HEK293 (cell line): ENCODE measurements at regions not wholly inside any gene's neighbourhood (a gene's known extent, or its start where the extent isn't known, plus 50 kb on each side); places are given as distances from the start of the nearest gene placed in this dataset.

Experiments used
- CTCF ChIA-PET: fragments of 350-600 bp; formaldehyde crosslinking; extraction: SDS; loops from one replicate; lab custom pipeline; 2021; ENCODE audit warnings: antibody characterized with exemption; lab: Yijun Ruan, JAX
- POLR2A ChIA-PET: fragments of 300-600 bp; formaldehyde crosslinking; extraction: SDS; loops from one replicate; lab custom pipeline; 2020; ENCODE audit warnings: antibody characterized with exemption, inconsistent platforms; lab: Yijun Ruan, JAX
- H3K27ac ChIP-seq: fragments of 200-500 bp; sonication (Bioruptor generic); 2 replicates; pipeline ENCODE4 v1.5.1; 2014; ENCODE audit warnings: low read depth, low read length, control low read depth, inconsistent platforms; ENCODE audit errors: extremely low read depth
- H3K36me3 ChIP-seq, 2 experiments: fragments of 200-500 bp in 1 of 2; sonication (Bioruptor generic) in 1 of 2; 1 replicate in 1 of 2; 2 replicates in 1 of 2; pipeline ENCODE4 v1.5.1; 2014 to 2017; ENCODE audit warnings: inconsistent platforms in 2 of 2, low read length in 2 of 2; ENCODE audit not compliant: control insufficient read depth in 2 of 2, insufficient read depth in 1 of 2
- H3K4me1 ChIP-seq: fragments of 200-500 bp; sonication (Bioruptor generic); 2 replicates; pipeline ENCODE4 v1.5.1; 2014; ENCODE audit warnings: mild to moderate bottlenecking, low read length, inconsistent platforms; ENCODE audit not compliant: control insufficient read depth, insufficient read depth
- H3K4me3 ChIP-seq: 2 replicates; pipeline ENCODE4 v1.5.1; 2011; ENCODE audit warnings: low read depth, mild to moderate bottlenecking, control low read depth, low read length, moderate library complexity
- H3K9me3 ChIP-seq: fragments of 200-500 bp; sonication (Bioruptor generic); 2 replicates; pipeline ENCODE4 v1.5.1; 2014; ENCODE audit warnings: low read depth, low read length, inconsistent platforms; ENCODE audit not compliant: control insufficient read depth, insufficient read depth
- HOXD13 ChIP-seq: sonication (generic); formaldehyde crosslinking; IDR thresholded peaks from 2 replicates; pipeline ENCODE4 v1.8.0; 2022; ENCODE audit warnings: missing genetic modification reagents, borderline replicate concordance
- MYNN ChIP-seq: fragments of 450-650 bp; formaldehyde crosslinking; IDR thresholded peaks from 2 replicates; pipeline ENCODE4 v1.5.1; 2016; ENCODE audit warnings: missing biosample characterization, missing genetic modification characterization, borderline replicate concordance
- MZF1 ChIP-seq: fragments of 450-650 bp; formaldehyde crosslinking; IDR thresholded peaks from 2 replicates; pipeline ENCODE4 v1.5.1; 2017; ENCODE audit warnings: missing biosample characterization, missing genetic modification characterization, borderline replicate concordance
- SETDB1 ChIP-seq: IDR thresholded peaks from one replicate; pipeline ENCODE4 v1.6.1; 2017; ENCODE audit warnings: mild to moderate bottlenecking, low read length, moderate library complexity, mixed read lengths; ENCODE audit not compliant: insufficient read length
- ZBTB1 ChIP-seq: fragments of 450-650 bp; formaldehyde crosslinking; IDR thresholded peaks from 2 replicates; pipeline ENCODE4 v1.5.1; 2016; ENCODE audit warnings: missing biosample characterization, missing genetic modification characterization
- ZBTB17 ChIP-seq: fragments of 450-650 bp; formaldehyde crosslinking; IDR thresholded peaks from 2 replicates; pipeline ENCODE4 v1.5.1; 2016; ENCODE audit warnings: missing biosample characterization, missing genetic modification characterization
- ZBTB20 ChIP-seq: fragments of 450-650 bp; formaldehyde crosslinking; IDR thresholded peaks from 2 replicates; pipeline ENCODE4 v1.5.1; 2016; ENCODE audit warnings: missing biosample characterization, missing genetic modification characterization
- ZBTB21 ChIP-seq: fragments of 450-650 bp; formaldehyde crosslinking; IDR thresholded peaks from 2 replicates; pipeline ENCODE4 v1.5.1; 2017; ENCODE audit warnings: missing biosample characterization, missing genetic modification characterization
- ZBTB48 ChIP-seq: fragments of 450-650 bp; formaldehyde crosslinking; IDR thresholded peaks from 2 replicates; pipeline ENCODE4 v1.5.1; 2016; ENCODE audit warnings: missing biosample characterization, missing genetic modification characterization
- ZBTB8A ChIP-seq: fragments of 450-650 bp; formaldehyde crosslinking; IDR thresholded peaks from 2 replicates; pipeline ENCODE4 v1.5.1; 2016; ENCODE audit warnings: missing biosample characterization, missing genetic modification characterization
- ZFP3 ChIP-seq: fragments of 450-650 bp; formaldehyde crosslinking; IDR thresholded peaks from 2 replicates; pipeline ENCODE4 v1.5.1; 2016; ENCODE audit warnings: low read depth, missing biosample characterization, missing genetic modification characterization
- ZFP41 ChIP-seq: fragments of 450-650 bp; formaldehyde crosslinking; IDR thresholded peaks from 2 replicates; pipeline ENCODE4 v1.5.1; 2016; ENCODE audit warnings: missing biosample characterization, missing genetic modification characterization, borderline replicate concordance
- ZNF10 ChIP-seq: fragments of 450-650 bp; formaldehyde crosslinking; IDR thresholded peaks from 2 replicates; pipeline ENCODE4 v1.5.1; 2017; ENCODE audit warnings: missing biosample characterization, missing genetic modification characterization
- ZNF112 ChIP-seq: fragments of 450-650 bp; formaldehyde crosslinking; IDR thresholded peaks from 2 replicates; pipeline ENCODE4 v1.5.0; 2017; ENCODE audit warnings: missing biosample characterization, missing genetic modification characterization
- ZNF157 ChIP-seq: fragments of 450-650 bp; formaldehyde crosslinking; IDR thresholded peaks from 2 replicates; pipeline ENCODE4 v1.5.1; 2016; ENCODE audit warnings: missing biosample characterization, missing genetic modification characterization
- ZNF16 ChIP-seq: fragments of 450-650 bp; formaldehyde crosslinking; IDR thresholded peaks from 2 replicates; pipeline ENCODE4 v1.5.1; 2016; ENCODE audit warnings: low read depth, missing biosample characterization, missing genetic modification characterization
- ZNF23 ChIP-seq: fragments of 450-650 bp; formaldehyde crosslinking; IDR thresholded peaks from 2 replicates; pipeline ENCODE4 v1.5.1; 2016; ENCODE audit warnings: missing biosample characterization, missing genetic modification characterization, borderline replicate concordance
- ZNF239 ChIP-seq: fragments of 450-650 bp; formaldehyde crosslinking; IDR thresholded peaks from 2 replicates; pipeline ENCODE4 v1.5.1; 2016; ENCODE audit warnings: missing biosample characterization, missing genetic modification characterization
- ZNF266 ChIP-seq: fragments of 450-650 bp; formaldehyde crosslinking; IDR thresholded peaks from 2 replicates; pipeline ENCODE4 v1.5.1; 2016; ENCODE audit warnings: missing biosample characterization, missing genetic modification characterization, low read depth
- ZNF292 ChIP-seq: fragments of 450-650 bp; formaldehyde crosslinking; IDR thresholded peaks from 2 replicates; pipeline ENCODE4 v1.5.1; 2016; ENCODE audit warnings: low read depth, missing biosample characterization, missing genetic modification characterization, borderline replicate concordance
- ZNF354C ChIP-seq: fragments of 450-650 bp; formaldehyde crosslinking; IDR thresholded peaks from 2 replicates; pipeline ENCODE4 v1.5.1; 2016; ENCODE audit warnings: missing biosample characterization, missing genetic modification characterization, low read depth, borderline replicate concordance
- ZNF416 ChIP-seq: fragments of 450-650 bp; formaldehyde crosslinking; IDR thresholded peaks from 2 replicates; pipeline ENCODE4 v1.5.1; 2016; ENCODE audit warnings: missing biosample characterization, missing genetic modification characterization
- ZNF426 ChIP-seq: fragments of 450-650 bp; formaldehyde crosslinking; IDR thresholded peaks from 2 replicates; pipeline ENCODE4 v1.5.1; 2017; ENCODE audit warnings: missing biosample characterization, missing genetic modification characterization, mild to moderate bottlenecking, inconsistent platforms, moderate library complexity
- ZNF521 ChIP-seq: fragments of 450-650 bp; formaldehyde crosslinking; IDR thresholded peaks from 2 replicates; pipeline ENCODE4 v1.5.1; 2017; ENCODE audit warnings: missing biosample characterization, mild to moderate bottlenecking, missing genetic modification characterization
- ZNF549 ChIP-seq: fragments of 450-650 bp; IDR thresholded peaks from 2 replicates; pipeline ENCODE4 v1.5.1; 2018; ENCODE audit warnings: missing biosample characterization, missing genetic modification characterization, mild to moderate bottlenecking, inconsistent platforms, moderate library complexity
- ZNF639 ChIP-seq: fragments of 450-650 bp; formaldehyde crosslinking; IDR thresholded peaks from 2 replicates; pipeline ENCODE4 v1.5.1; 2016; ENCODE audit warnings: missing biosample characterization, missing genetic modification characterization
- ZNF664 ChIP-seq: fragments of 450-650 bp; formaldehyde crosslinking; IDR thresholded peaks from 2 replicates; pipeline ENCODE4 v1.5.1; 2016; ENCODE audit warnings: missing biosample characterization, missing genetic modification characterization
- ZNF677 ChIP-seq: fragments of 450-650 bp; IDR thresholded peaks from 2 replicates; pipeline ENCODE4 v1.5.0; 2018; ENCODE audit warnings: missing biosample characterization, mild to moderate bottlenecking, missing genetic modification characterization, moderate library complexity
- ZSCAN23 ChIP-seq: fragments of 450-650 bp; formaldehyde crosslinking; IDR thresholded peaks from 2 replicates; pipeline ENCODE4 v1.5.1; 2016; ENCODE audit warnings: missing biosample characterization, missing genetic modification characterization
- TF ChIP-seq, protein P1 (sequence below): fragments of 450-650 bp; formaldehyde crosslinking; conservative IDR thresholded peaks from 2 replicates; pipeline ENCODE4 v1.5.1; 2016; ENCODE audit warnings: low read depth, missing biosample characterization, missing genetic modification characterization

DNA sequence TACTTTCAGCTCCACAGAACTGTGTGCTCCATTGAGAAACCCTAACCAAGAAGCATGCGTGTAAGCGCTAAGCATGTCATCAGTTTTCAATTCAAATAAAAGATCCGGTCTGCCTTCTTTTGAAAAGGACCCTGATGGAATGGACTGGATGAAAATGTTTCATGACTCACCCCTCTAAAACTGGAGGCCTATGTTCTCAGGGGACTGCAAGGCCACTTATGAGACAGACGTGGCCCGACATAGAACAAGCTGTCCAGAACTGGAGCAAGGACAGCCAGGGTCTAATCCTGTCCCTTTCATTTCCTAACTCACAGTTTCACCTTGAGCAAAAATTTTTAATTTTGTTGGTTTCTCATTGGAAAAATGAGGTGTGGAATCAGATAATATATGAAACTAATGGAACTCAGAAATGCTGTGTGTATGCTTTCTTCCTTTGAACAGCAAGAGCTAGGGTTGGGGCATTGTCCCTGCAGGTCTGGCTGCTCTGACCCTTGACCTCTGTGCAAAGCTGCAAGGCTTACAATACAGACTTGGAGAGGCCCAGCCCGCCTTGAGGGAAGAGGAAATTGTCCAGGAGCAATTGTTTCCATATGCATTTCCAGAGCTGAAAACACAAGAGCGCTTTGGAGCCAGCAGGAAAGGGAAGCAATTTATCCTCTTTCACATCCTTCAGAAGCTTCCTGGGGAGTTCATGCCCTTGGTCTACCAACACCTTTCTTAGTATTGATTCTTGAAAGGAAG, 553.4 kb upstream of the KLF12 start:
- CTCF ChIA-PET = no interaction called here
- Histone ChIP-seq H3K36me3 (no peaks in the 10 kb centered on the region), H3K4me1 (no peaks in the 10 kb centered on the region), H3K27ac (no peak overlapping the region), H3K4me3 (no peak overlapping the region), H3K9me3 (no peaks in the 10 kb centered on the region)
- POLR2A ChIA-PET = no interaction called here
- TF ChIP-seq ZNF639 (tag by site-specific recombination) (no peak), ZBTB20 (tag by site-specific recombination) (no peak), ZNF112 (tag by site-specific recombination) (no peak), ZBTB21 (tag by site-specific recombination) (no peak), ZNF416 (tag by site-specific recombination) (no peak), ZNF677 (tag by site-specific recombination) (no peak), ZNF16 (no peak), ZNF23 (tag by site-specific recombination) (no peak), ZSCAN23 (no peak), ZBTB48 (tag by site-specific recombination) (no peak), ZNF549 (tag by site-specific recombination) (no peak), ZNF426 (tag by site-specific recombination) (no peak), SETDB1 (no peak), ZNF664 (tag by site-specific recombination) (no peak), ZNF354C (tag by site-specific recombination) (no peak)

GRCh38 chr13:74683411-74683810, 549.2 kb upstream of the KLF12 start:
- no peaks in the 10 kb centered on the region for H3K36me3 ChIP-seq
- H3K9me3 ChIP-seq = no peaks in the 10 kb centered on the region
- H3K4me3 ChIP-seq = no peak overlapping the region
- TF ChIP-seq, protein P1, sequence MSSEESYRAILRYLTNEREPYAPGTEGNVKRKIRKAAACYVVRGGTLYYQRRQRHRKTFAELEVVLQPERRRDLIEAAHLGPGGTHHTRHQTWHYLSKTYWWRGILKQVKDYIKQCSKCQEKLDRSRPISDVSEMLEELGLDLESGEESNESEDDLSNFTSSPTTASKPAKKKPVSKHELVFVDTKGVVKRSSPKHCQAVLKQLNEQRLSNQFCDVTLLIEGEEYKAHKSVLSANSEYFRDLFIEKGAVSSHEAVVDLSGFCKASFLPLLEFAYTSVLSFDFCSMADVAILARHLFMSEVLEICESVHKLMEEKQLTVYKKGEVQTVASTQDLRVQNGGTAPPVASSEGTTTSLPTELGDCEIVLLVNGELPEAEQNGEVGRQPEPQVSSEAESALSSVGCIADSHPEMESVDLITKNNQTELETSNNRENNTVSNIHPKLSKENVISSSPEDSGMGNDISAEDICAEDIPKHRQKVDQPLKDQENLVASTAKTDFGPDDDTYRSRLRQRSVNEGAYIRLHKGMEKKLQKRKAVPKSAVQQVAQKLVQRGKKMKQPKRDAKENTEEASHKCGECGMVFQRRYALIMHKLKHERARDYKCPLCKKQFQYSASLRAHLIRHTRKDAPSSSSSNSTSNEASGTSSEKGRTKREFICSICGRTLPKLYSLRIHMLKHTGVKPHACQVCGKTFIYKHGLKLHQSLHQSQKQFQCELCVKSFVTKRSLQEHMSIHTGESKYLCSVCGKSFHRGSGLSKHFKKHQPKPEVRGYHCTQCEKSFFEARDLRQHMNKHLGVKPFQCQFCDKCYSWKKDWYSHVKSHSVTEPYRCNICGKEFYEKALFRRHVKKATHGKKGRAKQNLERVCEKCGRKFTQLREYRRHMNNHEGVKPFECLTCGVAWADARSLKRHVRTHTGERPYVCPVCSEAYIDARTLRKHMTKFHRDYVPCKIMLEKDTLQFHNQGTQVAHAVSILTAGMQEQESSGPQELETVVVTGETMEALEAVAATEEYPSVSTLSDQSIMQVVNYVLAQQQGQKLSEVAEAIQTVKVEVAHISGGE (tag by site-specific recombination) = no peak
- no peak for TF ChIP-seq ZNF292
- no peak for TF ChIP-seq ZNF239 (tag by site-specific recombination)
- no peak for TF ChIP-seq ZNF266 (tag by site-specific recombination)
- TF ChIP-seq ZFP3 = no peak
- no peak for TF ChIP-seq ZNF157 (tag by site-specific recombination)
- no peak for TF ChIP-seq ZFP41
- no peak for TF ChIP-seq ZNF521 (tag by site-specific recombination)
- TF ChIP-seq HOXD13 (CRISPR knock-in tag) = no peak
- no peak for TF ChIP-seq ZNF10
- no peak for TF ChIP-seq ZNF416 (tag by site-specific recombination)
- no peak for TF ChIP-seq ZBTB17 (tag by site-specific recombination)
- no peak for TF ChIP-seq MZF1 (tag by site-specific recombination)
- TF ChIP-seq ZBTB1 = no peak
- TF ChIP-seq MYNN (tag by site-specific recombination) = no peak
- no peak for TF ChIP-seq ZBTB8A (tag by site-specific recombination)
- no peaks in the 10 kb centered on the region for H3K4me1 ChIP-seq
- POLR2A ChIA-PET = no interaction called here
- CTCF ChIA-PET = interaction anchor here (0.9 kb wide), 1 partner anchor 9 kb away, joined by 3 read pairs; no protein-coding TSS in a partner anchor
- no peak overlapping the region for H3K27ac ChIP-seq
